ENCODE measurements at regions not wholly inside any gene's neighbourhood (a gene's known extent, or its start where the extent isn't known, plus 50 kb on each side); places are given as distances from the start of the nearest gene placed in this dataset.

- intact Hi-C loops (cut with DNase I) = no loop called here
- no peak for DNase-seq
- TF ChIP-seq EP300 (IDR thresholded peaks at IDR 0.05) (no peak), POLR2A (IDR thresholded peaks at IDR 0.05) (no peak)
- TF ChIP-seq, protein P1, sequence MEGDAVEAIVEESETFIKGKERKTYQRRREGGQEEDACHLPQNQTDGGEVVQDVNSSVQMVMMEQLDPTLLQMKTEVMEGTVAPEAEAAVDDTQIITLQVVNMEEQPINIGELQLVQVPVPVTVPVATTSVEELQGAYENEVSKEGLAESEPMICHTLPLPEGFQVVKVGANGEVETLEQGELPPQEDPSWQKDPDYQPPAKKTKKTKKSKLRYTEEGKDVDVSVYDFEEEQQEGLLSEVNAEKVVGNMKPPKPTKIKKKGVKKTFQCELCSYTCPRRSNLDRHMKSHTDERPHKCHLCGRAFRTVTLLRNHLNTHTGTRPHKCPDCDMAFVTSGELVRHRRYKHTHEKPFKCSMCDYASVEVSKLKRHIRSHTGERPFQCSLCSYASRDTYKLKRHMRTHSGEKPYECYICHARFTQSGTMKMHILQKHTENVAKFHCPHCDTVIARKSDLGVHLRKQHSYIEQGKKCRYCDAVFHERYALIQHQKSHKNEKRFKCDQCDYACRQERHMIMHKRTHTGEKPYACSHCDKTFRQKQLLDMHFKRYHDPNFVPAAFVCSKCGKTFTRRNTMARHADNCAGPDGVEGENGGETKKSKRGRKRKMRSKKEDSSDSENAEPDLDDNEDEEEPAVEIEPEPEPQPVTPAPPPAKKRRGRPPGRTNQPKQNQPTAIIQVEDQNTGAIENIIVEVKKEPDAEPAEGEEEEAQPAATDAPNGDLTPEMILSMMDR (IDR thresholded peaks at IDR 0.05) = no peak
Measured at GRCh38 chr22:27499121-27499520, 302.4 kb downstream of the MN1 start.

DNA sequence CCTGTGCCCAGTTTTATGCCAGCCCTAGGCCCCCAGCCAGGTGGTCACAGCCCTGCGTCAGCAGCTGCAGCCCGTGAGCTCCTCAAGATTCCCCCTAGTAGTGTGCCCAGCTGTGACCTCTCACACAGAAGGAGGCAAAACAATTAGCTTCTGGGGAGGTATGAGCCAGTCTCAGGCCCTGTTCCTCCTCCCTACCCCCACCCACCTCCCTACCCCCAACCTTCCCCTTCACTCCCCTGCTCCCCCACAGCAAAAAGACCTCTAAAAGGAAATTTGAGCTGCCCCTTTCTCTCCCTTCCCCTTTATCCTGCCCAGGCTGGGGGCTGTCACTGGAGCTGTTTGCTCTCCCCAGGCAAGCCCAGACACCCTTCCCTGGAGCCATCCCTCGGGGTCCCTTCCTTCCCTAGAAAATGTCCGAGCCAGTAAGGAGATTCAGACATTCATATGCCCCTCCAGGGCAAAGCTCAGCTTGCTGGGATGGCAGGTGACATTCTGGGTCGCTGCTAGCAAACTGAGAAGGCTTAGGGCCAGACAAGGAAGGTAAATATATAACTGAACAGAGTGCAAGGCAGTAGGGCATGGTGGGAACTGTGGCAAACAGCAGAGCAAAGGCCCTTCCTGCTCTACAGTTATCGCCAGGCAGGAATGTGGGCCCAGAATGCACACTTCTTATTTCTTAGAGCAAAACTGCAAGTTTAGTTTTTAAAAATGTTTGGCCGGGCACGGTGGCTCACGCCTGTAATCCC lies 300.2 kb downstream of the MN1 start:
- H3K27ac ChIP-seq = no peak overlapping the region
- TF ChIP-seq EP300 (IDR thresholded peaks at IDR 0.05) = no peak
- no peak for TF ChIP-seq POLR2A (IDR thresholded peaks at IDR 0.05)
- TF ChIP-seq, protein P1 (IDR thresholded peaks at IDR 0.05) = no peak
- 80 to 92% (median 85%) methylated on average over 9 of the region's 9 CpGs for WGBS, 3 donors

More at GRCh38 chr22:27499121-27499520, 302.4 kb downstream of the MN1 start:
- no peak overlapping the region for H3K4me3 ChIP-seq
- H3K4me1 ChIP-seq (ENCODE audit: insufficient read depth) = no peaks in the 10 kb centered on the region
- no peaks in the 10 kb centered on the region for H3K9me3 ChIP-seq
- 61 to 63% (median 62%) methylated on average over 13 of the region's 13 CpGs for WGBS, 3 donors
- no peaks in the 10 kb centered on the region for H3K27me3 ChIP-seq
- H3K27ac ChIP-seq = no peak overlapping the region
- H3K36me3 ChIP-seq = no peaks in the 10 kb centered on the region

GRCh38 chr22:27502327-27502726 lies 299.2 kb downstream of the MN1 start:
- 90 to 97% (median 92%) methylated on average over 4 of the region's 4 CpGs for WGBS, 3 donors
- H3K36me3 ChIP-seq = no peaks in the 10 kb centered on the region
- TF ChIP-seq EP300 (IDR thresholded peaks at IDR 0.05) (no peak), POLR2A (IDR thresholded peaks at IDR 0.05) (no peak)
- TF ChIP-seq, protein P1 (IDR thresholded peaks at IDR 0.05) = no peak
- no peaks in the 10 kb centered on the region for H3K4me1 ChIP-seq (ENCODE audit: insufficient read depth)
- no peaks in the 10 kb centered on the region for H3K9me3 ChIP-seq
- H3K27ac ChIP-seq = no peak overlapping the region
- DNase-seq = no peak
- H3K27me3 ChIP-seq = no peaks in the 10 kb centered on the region
- intact Hi-C loops (cut with DNase I) = no loop called here
- H3K4me3 ChIP-seq = no peak overlapping the region

More for the DNA sequence above, 300.2 kb downstream of the MN1 start:
- Histone ChIP-seq H3K36me3 (no peaks in the 10 kb centered on the region), H3K4me3 (no peak overlapping the region), H3K4me1 (ENCODE audit: insufficient read depth) (no peaks in the 10 kb centered on the region), H3K9me3 (no peaks in the 10 kb centered on the region), H3K27me3 (no peaks in the 10 kb centered on the region)
- DNase-seq = no peak
- intact Hi-C loops (cut with DNase I) = no loop called here

DNA sequence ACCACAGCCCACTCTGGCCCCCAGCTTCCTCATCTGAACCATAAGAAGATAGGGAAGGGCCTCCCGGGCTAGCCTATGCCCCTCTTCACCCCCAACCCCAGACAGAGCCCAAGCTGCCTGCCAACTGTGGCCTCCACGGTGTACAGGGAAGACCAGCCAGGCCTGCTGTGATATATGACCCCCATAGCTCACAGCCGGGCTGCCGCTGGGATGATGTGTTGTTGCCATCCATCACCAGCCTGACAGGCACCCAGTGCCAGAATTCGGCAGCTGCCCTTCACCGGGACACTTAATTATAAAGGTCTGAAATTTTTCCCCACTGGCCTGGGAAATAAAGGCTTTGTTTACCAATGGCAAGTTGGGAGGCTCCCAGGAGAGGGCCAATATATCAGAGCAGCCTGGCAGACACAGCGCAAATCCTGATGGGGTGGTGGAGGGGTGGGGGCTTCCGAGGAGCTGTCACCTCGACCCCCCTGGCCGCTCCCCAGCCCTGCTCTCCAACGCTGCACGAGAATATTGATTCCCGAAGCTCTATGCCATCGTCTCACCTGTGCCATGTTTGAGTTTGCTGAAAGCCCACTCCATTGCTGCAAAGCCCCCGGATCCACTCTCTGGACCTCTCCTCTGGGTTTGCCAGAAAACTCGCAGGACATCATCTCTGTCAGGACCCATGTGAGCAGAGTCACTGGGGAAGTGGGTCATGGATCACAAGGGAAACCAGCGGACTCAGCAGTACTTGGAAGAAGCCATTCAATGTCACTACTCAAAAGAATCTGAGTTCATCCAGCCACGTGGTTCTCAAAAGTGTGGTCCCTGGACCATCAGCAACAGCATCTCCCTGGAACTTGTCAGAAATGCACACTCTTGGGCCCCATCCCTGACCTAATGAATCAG lies 296.9 kb downstream of the MN1 start:
- no peak overlapping the region for H3K27ac ChIP-seq
- TF ChIP-seq, protein P1 (IDR thresholded peaks at IDR 0.05) = no peak
- TF ChIP-seq EP300 (IDR thresholded peaks at IDR 0.05) (no peak), POLR2A (IDR thresholded peaks at IDR 0.05) (no peak)
- 70 to 74% (median 70%) methylated on average over 18 of the region's 18 CpGs for WGBS, 3 donors
- no peaks in the 10 kb centered on the region for H3K9me3 ChIP-seq
- DNase-seq = no peak
- intact Hi-C loops (cut with DNase I) = no loop called here
- H3K36me3 ChIP-seq = no peaks in the 10 kb centered on the region
- H3K27me3 ChIP-seq = no peaks in the 10 kb centered on the region
- H3K4me3 ChIP-seq = no peak overlapping the region
- no peaks in the 10 kb centered on the region for H3K4me1 ChIP-seq (ENCODE audit: insufficient read depth)
